ENCODE measurements at regions not wholly inside any gene's neighbourhood (a gene's known extent, or its start where the extent isn't known, plus 50 kb on each side); places are given as distances from the start of the nearest gene placed in this dataset.

DNA sequence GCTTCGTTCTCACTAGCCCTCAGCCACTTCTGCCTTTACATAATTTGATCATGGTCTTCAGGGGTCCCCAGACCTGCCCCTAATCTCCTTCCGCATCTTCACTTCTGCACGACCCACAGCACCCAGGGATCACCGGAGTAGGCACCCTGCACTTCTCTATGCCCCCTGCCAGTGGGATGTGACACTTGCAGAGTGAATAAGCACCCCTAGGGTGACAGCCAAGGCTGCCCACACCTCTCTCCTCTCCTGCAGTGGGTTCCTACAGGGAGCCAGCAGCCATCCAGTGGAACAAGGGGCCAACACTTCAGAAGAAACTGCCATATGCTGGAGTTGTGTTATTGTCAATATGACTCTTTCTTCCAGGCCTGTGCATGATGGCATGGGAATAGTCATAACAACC, 58.0 kb upstream of the CTPS1 start:
- 92% methylated on average over 4 of the region's 4 CpGs for WGBS
- Histone ChIP-seq H3K36me3 (no peaks in the 10 kb centered on the region), H3K27ac (no peak overlapping the region), H3K4me3 (no peak overlapping the region), H3K9me3 (no peaks in the 10 kb centered on the region), H3K4me1 (replicated peaks) (no peaks in the 10 kb centered on the region), H3K27me3 (replicated peaks; ENCODE audit: insufficient read depth) (no peaks in the 10 kb centered on the region)
- no peak for DNase-seq (ENCODE audit: low spot score)
- TF ChIP-seq POLR2A (IDR thresholded peaks at IDR 0.05): no peak
- TF ChIP-seq, protein P1, sequence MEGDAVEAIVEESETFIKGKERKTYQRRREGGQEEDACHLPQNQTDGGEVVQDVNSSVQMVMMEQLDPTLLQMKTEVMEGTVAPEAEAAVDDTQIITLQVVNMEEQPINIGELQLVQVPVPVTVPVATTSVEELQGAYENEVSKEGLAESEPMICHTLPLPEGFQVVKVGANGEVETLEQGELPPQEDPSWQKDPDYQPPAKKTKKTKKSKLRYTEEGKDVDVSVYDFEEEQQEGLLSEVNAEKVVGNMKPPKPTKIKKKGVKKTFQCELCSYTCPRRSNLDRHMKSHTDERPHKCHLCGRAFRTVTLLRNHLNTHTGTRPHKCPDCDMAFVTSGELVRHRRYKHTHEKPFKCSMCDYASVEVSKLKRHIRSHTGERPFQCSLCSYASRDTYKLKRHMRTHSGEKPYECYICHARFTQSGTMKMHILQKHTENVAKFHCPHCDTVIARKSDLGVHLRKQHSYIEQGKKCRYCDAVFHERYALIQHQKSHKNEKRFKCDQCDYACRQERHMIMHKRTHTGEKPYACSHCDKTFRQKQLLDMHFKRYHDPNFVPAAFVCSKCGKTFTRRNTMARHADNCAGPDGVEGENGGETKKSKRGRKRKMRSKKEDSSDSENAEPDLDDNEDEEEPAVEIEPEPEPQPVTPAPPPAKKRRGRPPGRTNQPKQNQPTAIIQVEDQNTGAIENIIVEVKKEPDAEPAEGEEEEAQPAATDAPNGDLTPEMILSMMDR (IDR thresholded peaks at IDR 0.05): no peak
- TF ChIP-seq POLR2AphosphoS5 (IDR thresholded peaks at IDR 0.05): no peak
- intact Hi-C loops (cut with DNase I): no loop called here

DNA sequence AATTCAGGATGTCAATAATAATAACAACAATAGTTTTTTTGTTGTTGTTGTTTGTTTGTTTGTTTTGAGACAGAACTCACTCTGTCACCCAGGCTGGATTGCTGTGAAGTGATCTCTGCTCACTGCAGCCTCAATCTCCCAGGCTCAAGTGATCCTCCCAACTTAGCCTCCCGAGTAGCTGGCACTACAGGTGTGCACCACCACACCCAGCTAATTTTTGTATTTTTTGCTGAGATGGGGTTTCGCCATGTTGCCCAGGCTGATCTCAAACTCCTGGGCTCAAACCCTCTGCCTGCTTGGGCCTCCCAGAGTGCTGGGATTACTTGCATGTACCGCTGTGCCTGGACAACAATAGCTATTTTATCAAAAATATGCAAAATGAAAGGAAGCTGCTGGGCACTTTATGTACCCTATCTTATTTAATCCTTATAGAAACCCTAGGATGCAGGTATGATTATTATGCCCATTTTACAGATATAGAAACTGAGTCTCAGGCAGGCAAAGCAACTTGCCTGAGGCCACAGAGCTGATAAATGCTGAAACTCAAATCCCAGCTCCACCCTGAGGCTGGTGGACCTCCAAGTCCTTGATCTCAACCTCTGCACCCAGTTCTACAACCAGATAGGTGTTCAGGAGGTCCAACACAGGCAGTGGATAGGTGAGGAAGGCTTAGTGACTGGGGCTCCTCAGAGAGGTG, 57.4 kb upstream of the CTPS1 start:
- WGBS: 98% methylated on average over 3 of the region's 3 CpGs
- H3K27me3 ChIP-seq (replicated peaks; ENCODE audit: insufficient read depth): no peaks in the 10 kb centered on the region
- DNase-seq (ENCODE audit: low spot score): no peak
- no peaks in the 10 kb centered on the region for H3K9me3 ChIP-seq
- TF ChIP-seq, protein P1 (IDR thresholded peaks at IDR 0.05): no peak
- TF ChIP-seq POLR2AphosphoS5 (IDR thresholded peaks at IDR 0.05) (no peak), POLR2A (IDR thresholded peaks at IDR 0.05) (no peak)
- H3K27ac ChIP-seq: no peak overlapping the region
- H3K4me3 ChIP-seq: no peak overlapping the region
- no peaks in the 10 kb centered on the region for H3K4me1 ChIP-seq (replicated peaks)
- H3K36me3 ChIP-seq: no peaks in the 10 kb centered on the region
- intact Hi-C loops (cut with DNase I): no loop called here

DNA sequence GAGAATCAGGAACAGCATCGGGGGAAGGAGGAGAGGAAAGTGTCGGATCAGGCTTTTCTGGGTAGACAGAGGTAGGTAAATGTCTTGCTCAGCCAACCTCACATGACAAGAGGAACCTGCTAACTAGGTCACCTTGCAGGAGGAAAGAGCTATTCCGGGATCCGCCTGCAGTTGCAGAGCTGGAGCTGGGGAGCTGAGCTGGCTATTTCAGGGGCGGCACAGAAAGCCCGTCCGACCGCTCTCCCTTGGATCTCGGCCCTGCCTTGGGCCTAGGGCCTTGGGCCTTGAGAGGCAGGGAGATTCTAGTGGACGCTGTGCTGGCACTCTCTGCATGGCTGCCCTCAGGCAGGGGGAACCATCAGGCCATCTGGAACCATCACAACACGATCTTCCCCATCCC, 56.5 kb upstream of the CTPS1 start:
- no peaks in the 10 kb centered on the region for H3K27me3 ChIP-seq (replicated peaks; ENCODE audit: insufficient read depth)
- DNase-seq (ENCODE audit: low spot score): no peak
- WGBS: 69% methylated on average over 11 of the region's 11 CpGs
- no peaks in the 10 kb centered on the region for H3K9me3 ChIP-seq
- H3K4me1 ChIP-seq (replicated peaks): no peaks in the 10 kb centered on the region
- TF ChIP-seq POLR2AphosphoS5 (IDR thresholded peaks at IDR 0.05) (peak; percentile 5), POLR2A (IDR thresholded peaks at IDR 0.05) (no peak)
- TF ChIP-seq, protein P1 (IDR thresholded peaks at IDR 0.05): no peak
- intact Hi-C loops (cut with DNase I): no loop called here
- H3K36me3 ChIP-seq: no peaks in the 10 kb centered on the region
- H3K4me3 ChIP-seq: no peak overlapping the region
- no peak overlapping the region for H3K27ac ChIP-seq

DNA sequence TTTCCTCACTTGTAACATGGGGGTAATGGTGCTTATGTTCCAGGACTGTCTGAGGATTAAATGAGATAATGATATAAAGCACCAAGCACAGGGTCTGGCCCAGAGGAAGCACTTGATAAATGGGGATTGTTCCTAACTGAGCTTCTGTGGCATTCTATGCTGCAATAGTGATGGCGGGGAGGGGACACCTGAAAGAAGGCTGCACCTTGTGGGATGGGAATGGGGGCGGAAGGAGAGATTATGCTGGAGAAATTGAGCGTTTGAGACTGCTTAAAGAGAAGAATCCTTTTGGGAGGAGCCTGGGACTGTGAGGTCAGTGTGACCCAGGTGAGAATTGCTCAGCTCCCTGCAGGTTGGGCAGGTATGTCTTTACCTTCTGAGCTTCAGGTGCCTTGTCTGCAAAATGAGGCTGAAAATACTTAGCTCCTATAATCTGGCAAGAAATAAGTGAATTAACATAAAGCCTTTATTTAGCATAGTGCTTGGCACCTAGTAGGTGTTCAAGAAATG, 55.9 kb upstream of the CTPS1 start:
- WGBS: 83% methylated on average over 3 of the region's 3 CpGs
- Histone ChIP-seq H3K9me3 (no peaks in the 10 kb centered on the region), H3K27me3 (replicated peaks; ENCODE audit: insufficient read depth) (no peaks in the 10 kb centered on the region), H3K36me3 (no peaks in the 10 kb centered on the region), H3K4me1 (replicated peaks) (no peaks in the 10 kb centered on the region), H3K4me3 (no peak overlapping the region), H3K27ac (no peak overlapping the region)
- TF ChIP-seq POLR2A (IDR thresholded peaks at IDR 0.05): no peak
- TF ChIP-seq, protein P1 (IDR thresholded peaks at IDR 0.05): no peak
- TF ChIP-seq POLR2AphosphoS5 (IDR thresholded peaks at IDR 0.05): no peak
- intact Hi-C loops (cut with DNase I): no loop called here
- no peak for DNase-seq (ENCODE audit: low spot score)

DNA sequence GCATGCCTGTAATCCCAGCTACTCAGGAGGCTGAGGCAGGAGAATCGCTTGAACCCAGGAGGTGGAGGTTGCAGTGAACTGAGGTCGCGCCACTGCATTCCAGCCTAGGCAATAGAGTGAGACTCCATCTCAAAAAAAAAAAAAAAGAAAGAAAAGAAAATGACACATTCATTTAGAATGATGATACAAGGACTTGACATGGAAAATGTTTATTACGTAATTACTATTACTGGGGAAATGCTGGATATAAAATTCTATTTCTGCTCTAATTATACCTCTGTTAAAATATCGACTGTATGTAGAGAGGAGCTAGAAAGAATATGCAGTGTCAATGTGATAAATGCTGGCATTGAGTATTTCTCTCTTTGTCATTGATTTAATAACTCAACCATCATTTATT, 54.7 kb upstream of the CTPS1 start:
- Histone ChIP-seq H3K36me3 (no peaks in the 10 kb centered on the region), H3K27me3 (replicated peaks; ENCODE audit: insufficient read depth) (no peaks in the 10 kb centered on the region), H3K9me3 (no peaks in the 10 kb centered on the region), H3K4me1 (replicated peaks) (no peaks in the 10 kb centered on the region), H3K4me3 (no peak overlapping the region), H3K27ac (no peak overlapping the region)
- TF ChIP-seq POLR2A (IDR thresholded peaks at IDR 0.05): no peak
- TF ChIP-seq, protein P1 (IDR thresholded peaks at IDR 0.05): no peak
- TF ChIP-seq POLR2AphosphoS5 (IDR thresholded peaks at IDR 0.05): no peak
- 92% methylated on average over 5 of the region's 5 CpGs for WGBS
- intact Hi-C loops (cut with DNase I): no loop called here
- DNase-seq (ENCODE audit: low spot score): no peak
